ENCODE measurements at regions not wholly inside any gene's neighbourhood (a gene's known extent, or its start where the extent isn't known, plus 50 kb on each side); places are given as distances from the start of the nearest gene placed in this dataset.

DNA sequence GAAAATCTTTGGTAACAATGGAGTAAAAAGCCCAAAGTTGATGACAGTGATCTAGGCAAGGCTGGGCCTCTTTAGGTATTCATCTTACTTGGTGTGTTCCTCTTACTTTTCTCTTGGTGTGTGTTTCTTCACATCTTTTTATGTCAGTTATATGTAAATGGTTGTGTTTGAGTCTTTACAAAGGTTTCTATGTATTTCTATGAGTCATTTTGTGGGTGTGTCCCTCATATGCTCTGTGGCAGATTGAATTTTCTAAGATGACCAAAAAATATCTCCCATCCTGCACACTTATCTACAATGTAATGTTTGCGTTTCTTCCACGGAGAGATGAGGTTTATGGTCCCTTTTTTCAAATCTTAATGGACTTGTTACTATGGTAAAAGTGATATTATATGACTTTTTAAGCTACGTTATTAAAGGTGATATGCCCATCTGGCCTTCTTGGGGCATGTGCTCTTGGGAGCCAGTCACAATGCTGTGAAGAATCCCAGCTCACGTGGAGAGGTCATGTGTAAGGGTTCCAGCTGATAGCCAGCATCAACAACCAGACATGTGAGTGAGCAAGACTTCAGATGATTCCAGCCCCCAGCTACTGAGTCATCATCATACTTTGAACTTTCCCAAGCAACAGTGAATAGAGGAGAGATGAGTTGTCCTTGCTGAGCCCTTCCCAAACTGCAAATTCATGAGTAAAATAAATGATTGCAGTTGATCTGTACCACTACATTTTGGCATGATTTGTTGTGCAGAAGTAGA, 126.9 kb downstream of the CBLL2 start:
- 3% methylated on average over 4 of the region's 4 CpGs for WGBS (ENCODE audit: insufficient coverage, low coverage, missing lambda C conversion rate)
- ATAC-seq, result no peak
- no peaks in the 10 kb centered on the region for H4K20me1 ChIP-seq (replicated peaks; ENCODE audit: control insufficient read depth, insufficient read depth, low read length)

DNA sequence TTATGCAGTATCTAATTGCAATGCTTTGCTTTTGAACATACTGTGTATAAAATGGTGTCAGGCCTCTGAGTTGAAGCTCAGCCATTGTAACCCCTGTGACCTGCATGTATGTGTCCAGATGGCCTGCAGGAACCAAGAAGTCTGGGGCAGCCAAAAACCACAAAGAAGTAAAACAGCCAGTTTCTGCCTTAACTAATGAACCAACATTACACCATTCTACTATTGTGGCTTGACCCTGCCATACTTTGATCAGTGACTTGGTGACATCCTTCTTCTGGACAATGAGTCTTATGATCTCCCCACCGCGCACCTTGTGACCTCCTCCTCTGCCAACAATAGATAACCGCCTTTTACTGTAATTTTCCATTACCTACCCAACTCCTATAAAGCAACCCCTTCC, 131.6 kb downstream of the CBLL2 start:
- Histone ChIP-seq H3K27me3 (ENCODE audit: control insufficient read depth in 2 of 2, insufficient read depth in 2 of 2, low read length in 2 of 2) (no peaks in the 10 kb centered on the region), H4K20me1 (replicated peaks; ENCODE audit: control insufficient read depth, insufficient read depth, low read length) (no peaks in the 10 kb centered on the region), H3K4me2 (ENCODE audit: insufficient read depth, low read length) (no peak overlapping the region), H3K9me3 (replicated peaks; ENCODE audit: control insufficient read depth, insufficient read depth, low read depth, low read length) (no peaks in the 10 kb centered on the region), H3K4me1 (replicated peaks in 1 of 2; ENCODE audit: control insufficient read depth in 2 of 2, insufficient read depth in 2 of 2, low read length in 2 of 2) (no peaks in the 10 kb centered on the region), H2AFZ (ENCODE audit: low read depth, low read length) (no peak overlapping the region), H3K9ac (ENCODE audit: insufficient read depth in 1 of 2, low read depth in 2 of 2, low read length in 2 of 2) (no peak overlapping the region), H3K27ac (ENCODE audit: extremely low read depth, low read depth, low read length) (no peak overlapping the region), H3K36me3 (ENCODE audit: control insufficient read depth, insufficient read depth, low read length) (no peaks in the 10 kb centered on the region), H3K4me3 (no peak overlapping the region), H3K79me2 (ENCODE audit: control insufficient read depth, insufficient read depth, low read length) (no peaks in the 10 kb centered on the region), H3K9me1 (ENCODE audit: control insufficient read depth, insufficient read depth, low read length) (no peaks in the 10 kb centered on the region)
- POLR2A ChIA-PET, result no interaction called here
- 0% methylated on average over 3 of the region's 3 CpGs for WGBS (ENCODE audit: insufficient coverage, low coverage, missing lambda C conversion rate)
- no TSS peak for BruUV-seq (replicated peaks)
- intact Hi-C loops (cut with micrococcal nuclease) (no loop called here), in situ Hi-C loops (cut with MboI) (no loop called here)
- DNase-seq (ENCODE audit: extremely low read depth in 1 of 4, low spot score in 3 of 4) (no peak), FAIRE-seq (no peak), ATAC-seq (no peak)
- CTCF ChIA-PET (ENCODE audit: low intra/inter-chr PET ratio), result no interaction called here
- TF ChIP-seq KAT7 (CRISPR knock-in tag; IDR thresholded peaks at IDR 0.05; ENCODE audit: borderline replicate concordance) (no peak), PHF8 (IDR thresholded peaks at IDR 0.05; ENCODE audit: borderline replicate concordance, low read length) (no peak), SRSF7 (optimal IDR thresholded peaks at IDR 0.05; ENCODE audit: low read depth, low read length) (no peak)
- TF ChIP-seq, protein P1, sequence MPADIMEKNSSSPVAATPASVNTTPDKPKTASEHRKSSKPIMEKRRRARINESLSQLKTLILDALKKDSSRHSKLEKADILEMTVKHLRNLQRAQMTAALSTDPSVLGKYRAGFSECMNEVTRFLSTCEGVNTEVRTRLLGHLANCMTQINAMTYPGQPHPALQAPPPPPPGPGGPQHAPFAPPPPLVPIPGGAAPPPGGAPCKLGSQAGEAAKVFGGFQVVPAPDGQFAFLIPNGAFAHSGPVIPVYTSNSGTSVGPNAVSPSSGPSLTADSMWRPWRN (IDR thresholded peaks at IDR 0.05; ENCODE audit: low read depth), result no peak

More for the DNA sequence above, 126.9 kb downstream of the CBLL2 start:
- Histone ChIP-seq H3K79me2 (ENCODE audit: control insufficient read depth, insufficient read depth, low read length) (no peaks in the 10 kb centered on the region), H3K4me3 (no peak overlapping the region), H2AFZ (ENCODE audit: low read depth, low read length) (no peak overlapping the region), H3K36me3 (ENCODE audit: control insufficient read depth, insufficient read depth, low read length) (no peaks in the 10 kb centered on the region), H3K4me2 (ENCODE audit: insufficient read depth, low read length) (no peak overlapping the region), H3K4me1 (replicated peaks in 1 of 2; ENCODE audit: control insufficient read depth in 2 of 2, insufficient read depth in 2 of 2, low read length in 2 of 2) (no peaks in the 10 kb centered on the region), H3K27ac (ENCODE audit: extremely low read depth, low read depth, low read length) (no peak overlapping the region), H3K9me3 (replicated peaks; ENCODE audit: control insufficient read depth, insufficient read depth, low read depth, low read length) (no peaks in the 10 kb centered on the region), H3K9ac (ENCODE audit: insufficient read depth in 1 of 2, low read depth in 2 of 2, low read length in 2 of 2) (no peak overlapping the region), H3K9me1 (ENCODE audit: control insufficient read depth, insufficient read depth, low read length) (no peaks in the 10 kb centered on the region), H3K27me3 (ENCODE audit: control insufficient read depth in 2 of 2, insufficient read depth in 2 of 2, low read length in 2 of 2) (no peaks in the 10 kb centered on the region)
- TF ChIP-seq CC2D1A (IDR thresholded peaks at IDR 0.05), result no peak
- TF ChIP-seq OTX1 (CRISPR knock-in tag; IDR thresholded peaks at IDR 0.05), result no peak
- no peak for TF ChIP-seq CBX2 (IDR thresholded peaks at IDR 0.05; ENCODE audit: insufficient read depth, low read length, poor library complexity, severe bottlenecking)
- CTCF ChIA-PET (ENCODE audit: low intra/inter-chr PET ratio), result no interaction called here
- DNase-seq (ENCODE audit: extremely low read depth in 1 of 4, low spot score in 3 of 4) (no peak), FAIRE-seq (no peak)
- POLR2A ChIA-PET, result no interaction called here
- in situ Hi-C loops (cut with MboI), result no loop called here
- BruUV-seq (replicated peaks), result no TSS peak
- intact Hi-C loops (cut with micrococcal nuclease), result no loop called here
